HG02852 (cell line): ENCODE measurements at regions not wholly inside any gene's neighbourhood (a gene's known extent, or its start where the extent isn't known, plus 50 kb on each side); places are given as distances from the start of the nearest gene placed in this dataset.
"Not testable (repeated sequence)": the region's sequence is repeated elsewhere in the genome, so short reads cannot be mapped to it uniquely, and the experiment has no call there.

Experiments
- ATAC-seq: cut with Tn5 transposase; IDR thresholded peaks from one replicate; pipeline ENCODE4 v1.9.1; 2021; ENCODE audit warnings: mild to moderate bottlenecking, moderate library complexity; ENCODE audit not compliant: unreplicated experiment

GRCh38 chr20:22690616-22691179, 106.3 kb upstream of the FOXA2 start:
- no peak for ATAC-seq

- peak; percentile 87 for ATAC-seq
These were observed 107.2 kb upstream of the FOXA2 start for GRCh38 chr20:22691369-22692118.

GRCh38 chr20:22692119-22692475, 107.7 kb upstream of the FOXA2 start:
- ATAC-seq = no peak

- not testable (repeated sequence) for ATAC-seq
These were observed 108.2 kb upstream of the FOXA2 start for GRCh38 chr20:22692620-22693019.

GRCh38 chr20:22696759-22697158, 112.4 kb upstream of the FOXA2 start:
- no peak for ATAC-seq

- no peak for ATAC-seq
These were observed 114.0 kb upstream of the FOXA2 start for GRCh38 chr20:22698259-22698842.

- ATAC-seq = no peak
These were observed 115.0 kb upstream of the FOXA2 start for GRCh38 chr20:22699396-22699795.

GRCh38 chr20:22700367-22700766, 116.0 kb upstream of the FOXA2 start:
- ATAC-seq = no peak

GRCh38 chr20:22701679-22702308, 117.4 kb upstream of the FOXA2 start:
- ATAC-seq = no peak

GRCh38 chr20:22703843-22704242, 119.5 kb upstream of the FOXA2 start:
- ATAC-seq = no peak

- ATAC-seq = no peak
These were observed 127.8 kb upstream of the FOXA2 start for GRCh38 chr20:22711971-22712755.

GRCh38 chr20:22716821-22717351, 132.5 kb upstream of the FOXA2 start:
- no peak for ATAC-seq

- ATAC-seq = no peak
These were observed 133.1 kb upstream of the FOXA2 start for GRCh38 chr20:22717466-22717865.

GRCh38 chr20:22719167-22719591, 134.8 kb upstream of the FOXA2 start:
- no peak for ATAC-seq

GRCh38 chr20:22720206-22720605, 135.8 kb upstream of the FOXA2 start:
- ATAC-seq = no peak

- ATAC-seq = no peak
These were observed 138.4 kb upstream of the FOXA2 start for GRCh38 chr20:22722811-22723210.

GRCh38 chr20:22723659-22724058, 139.3 kb upstream of the FOXA2 start:
- ATAC-seq = no peak

GRCh38 chr20:22728146-22728745, 143.9 kb upstream of the FOXA2 start:
- ATAC-seq = no peak

- no peak for ATAC-seq
These were observed 144.8 kb upstream of the FOXA2 start for GRCh38 chr20:22729180-22729579.

GRCh38 chr20:22729616-22730236, 145.4 kb upstream of the FOXA2 start:
- ATAC-seq = no peak
